Activated B cell treated with CpG ODN at 0.5 μM for 24 hours (primary cell): ENCODE measurements at regions not wholly inside any gene's neighbourhood (a gene's known extent, or its start where the extent isn't known, plus 50 kb on each side); places are given as distances from the start of the nearest gene placed in this dataset.

Experiments
- ATAC-seq: fragments of 200-7000 bp; cut with Tn5 transposase; one replicate; pipeline ENCODE4 v1.10.0; 2021; ENCODE audit warnings: low read depth, mild to moderate bottlenecking, moderate library complexity
- CTCF ChIA-PET: fragments of 350-600 bp; sonication (Branson Sonifier 250); formaldehyde crosslinking; loops from one replicate; lab custom pipeline; 2021; ENCODE audit warnings: antibody characterized with exemption; lab: Charles Lee
- POLR2A ChIA-PET: fragments of 350-600 bp; sonication (Branson Sonifier 250); formaldehyde crosslinking; loops from one replicate; lab custom pipeline; 2021; ENCODE audit warnings: antibody characterized with exemption; lab: Charles Lee
- DNase-seq: peaks from one replicate; pipeline ENCODE4 v3.0.0; 2022
- H3K27ac Mint-ChIP-seq: one replicate; pipeline ENCODE4 v1.8.0; 2020; ENCODE audit warnings: mixed read lengths
- H3K27me3 Mint-ChIP-seq: one replicate; pipeline ENCODE4 v1.8.0; 2021; ENCODE audit warnings: mixed read lengths
- H3K36me3 Mint-ChIP-seq: one replicate; pipeline ENCODE4 v1.8.0; 2021; ENCODE audit warnings: low read depth, mixed read lengths
- H3K4me1 Mint-ChIP-seq: one replicate; pipeline ENCODE4 v1.8.0; 2021; ENCODE audit warnings: mixed read lengths
- H3K4me3 Mint-ChIP-seq: one replicate; pipeline ENCODE4 v1.8.0; 2020; ENCODE audit warnings: mild to moderate bottlenecking, mixed read lengths
- H3K9me3 Mint-ChIP-seq: one replicate; pipeline ENCODE4 v1.8.0; 2020; ENCODE audit warnings: mixed read lengths
- CTCF ChIP-seq: fragments of 200-600 bp; IDR thresholded peaks from one replicate; pipeline ENCODE4 v1.8.0; 2022; ENCODE audit warnings: antibody characterized with exemption, mild to moderate bottlenecking
- intact Hi-C: fragments of 100-400 bp; cut with micrococcal nuclease; formaldehyde crosslinking; loops from one replicate; pipeline ENCODE4 v1.15.1; 2024

- CTCF ChIA-PET, result no interaction called here
- Mint-ChIP-seq H3K9me3 (peaks cover 6% of the 10 kb centered on the region), H3K27ac (no peak overlapping the region), H3K4me3 (no peak overlapping the region), H3K27me3 (no peaks in the 10 kb centered on the region), H3K4me1 (no peaks in the 10 kb centered on the region), H3K36me3 (no peaks in the 10 kb centered on the region)
- ATAC-seq (no peak), DNase-seq (no peak)
- no peak for TF ChIP-seq CTCF
- intact Hi-C loops, result no loop called here
- POLR2A ChIA-PET, result no interaction called here
These were observed 819.3 kb upstream of the PCDH20 start for GRCh38 chr13:62234780-62235440.

- Mint-ChIP-seq H3K27me3 (no peaks in the 10 kb centered on the region), H3K9me3 (peaks cover 15% of the 10 kb centered on the region), H3K27ac (no peak overlapping the region), H3K36me3 (no peaks in the 10 kb centered on the region), H3K4me1 (no peaks in the 10 kb centered on the region), H3K4me3 (no peak overlapping the region)
- no peak for TF ChIP-seq CTCF
- intact Hi-C loops, result no loop called here
- DNase-seq (no peak), ATAC-seq (no peak)
- ChIA-PET CTCF (no interaction called here), POLR2A (no interaction called here)
These were observed 795.3 kb upstream of the PCDH20 start for GRCh38 chr13:62210951-62211350.

DNA sequence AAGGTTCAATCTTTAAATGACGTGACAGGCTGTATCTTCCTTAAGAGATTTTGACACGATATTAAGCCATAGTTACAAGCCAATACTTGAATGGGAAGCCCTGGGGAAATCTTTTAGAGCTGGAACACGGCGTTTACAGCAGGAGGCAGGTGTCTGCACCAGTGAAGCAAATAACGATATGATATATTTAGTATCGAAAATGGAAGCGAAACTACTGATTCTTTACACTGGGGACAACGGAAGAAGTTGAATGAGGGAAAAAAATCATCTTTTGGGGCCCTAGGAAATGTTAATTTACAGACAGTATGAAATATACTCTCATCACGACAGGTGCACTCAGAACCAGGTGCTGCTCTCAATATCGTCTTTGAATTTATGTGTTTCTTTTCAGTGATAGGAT, 793.9 kb upstream of the PCDH20 start:
- no peaks in the 10 kb centered on the region for H3K36me3 Mint-ChIP-seq
- H3K27ac Mint-ChIP-seq, result no peak overlapping the region
- ATAC-seq (no peak), DNase-seq (no peak)
- POLR2A ChIA-PET, result no interaction called here
- no peak overlapping the region for H3K4me3 Mint-ChIP-seq
- H3K4me1 Mint-ChIP-seq, result no peaks in the 10 kb centered on the region
- intact Hi-C loops, result no loop called here
- H3K27me3 Mint-ChIP-seq, result no peaks in the 10 kb centered on the region
- no peak for TF ChIP-seq CTCF
- peaks cover 22% of the 10 kb centered on the region for H3K9me3 Mint-ChIP-seq
- CTCF ChIA-PET, result no interaction called here

DNA sequence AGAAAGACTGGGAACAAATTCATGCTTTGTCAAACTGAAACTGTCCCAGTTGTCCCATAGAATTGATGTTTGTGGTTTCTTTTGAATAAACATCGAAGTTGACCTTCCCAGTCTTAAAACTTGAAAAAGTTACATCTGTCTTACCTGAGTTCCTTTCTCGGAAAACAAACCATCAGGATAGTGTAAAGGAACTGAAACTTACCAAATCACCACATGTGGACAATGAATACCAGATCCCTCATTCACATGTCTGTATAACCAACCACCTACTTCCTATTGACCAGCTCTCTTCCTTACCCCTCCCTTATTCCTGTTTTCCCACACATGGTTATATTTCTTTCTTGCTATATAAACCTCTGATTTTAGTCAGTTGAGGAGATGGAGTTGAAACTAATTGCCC, 791.7 kb upstream of the PCDH20 start:
- no peak overlapping the region for H3K27ac Mint-ChIP-seq
- H3K4me1 Mint-ChIP-seq, result no peaks in the 10 kb centered on the region
- H3K4me3 Mint-ChIP-seq, result no peak overlapping the region
- TF ChIP-seq CTCF, result no peak
- POLR2A ChIA-PET, result no interaction called here
- CTCF ChIA-PET, result no interaction called here
- DNase-seq (no peak), ATAC-seq (no peak)
- H3K27me3 Mint-ChIP-seq, result no peaks in the 10 kb centered on the region
- intact Hi-C loops, result no loop called here
- peaks cover 16% of the 10 kb centered on the region for H3K9me3 Mint-ChIP-seq
- no peaks in the 10 kb centered on the region for H3K36me3 Mint-ChIP-seq

DNA sequence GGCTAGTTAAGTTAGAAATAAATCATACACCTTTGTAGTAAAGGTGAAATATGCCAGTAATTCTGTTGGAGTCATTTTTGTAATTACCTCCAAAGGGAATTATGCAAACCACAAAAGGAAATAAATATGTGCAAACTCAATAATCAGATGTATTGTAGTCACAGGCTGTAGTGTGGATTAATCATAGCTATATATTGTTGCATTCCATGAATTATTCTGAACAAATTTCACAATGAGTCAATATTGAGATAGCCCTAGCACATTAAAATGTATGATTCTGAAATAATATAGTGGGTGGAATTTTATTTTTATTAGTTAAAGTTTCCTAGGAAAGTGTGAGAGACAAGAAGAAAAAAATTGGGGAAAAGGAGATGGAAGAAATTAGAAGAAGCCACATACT, 790.5 kb upstream of the PCDH20 start:
- no peak overlapping the region for H3K4me3 Mint-ChIP-seq
- TF ChIP-seq CTCF, result no peak
- ChIA-PET POLR2A (no interaction called here), CTCF (no interaction called here)
- no peak for DNase-seq
- H3K27me3 Mint-ChIP-seq, result no peaks in the 10 kb centered on the region
- intact Hi-C loops, result no loop called here
- no peak for ATAC-seq
- no peak overlapping the region for H3K27ac Mint-ChIP-seq
- H3K36me3 Mint-ChIP-seq, result no peaks in the 10 kb centered on the region
- no peaks in the 10 kb centered on the region for H3K4me1 Mint-ChIP-seq
- H3K9me3 Mint-ChIP-seq, result peaks cover 16% of the 10 kb centered on the region
